ENCODE measurements at regions not wholly inside any gene's neighbourhood (a gene's known extent, or its start where the extent isn't known, plus 50 kb on each side); places are given as distances from the start of the nearest gene placed in this dataset.

GRCh38 chr2:228559774-228560415 is 378.4 kb upstream of the SPHKAP start:
- H4K20me1 ChIP-seq (ENCODE audit: insufficient read depth, low read length) = no peaks in the 10 kb centered on the region
- H2AFZ ChIP-seq (ENCODE audit: low read length) = no peak overlapping the region
- no peaks in the 10 kb centered on the region for H3K36me3 ChIP-seq (ENCODE audit: insufficient read depth, low read length)
- no peak for TF ChIP-seq EZH2 (IDR thresholded peaks at IDR 0.05; ENCODE audit: borderline replicate concordance, low read length)
- TF ChIP-seq, protein P1, sequence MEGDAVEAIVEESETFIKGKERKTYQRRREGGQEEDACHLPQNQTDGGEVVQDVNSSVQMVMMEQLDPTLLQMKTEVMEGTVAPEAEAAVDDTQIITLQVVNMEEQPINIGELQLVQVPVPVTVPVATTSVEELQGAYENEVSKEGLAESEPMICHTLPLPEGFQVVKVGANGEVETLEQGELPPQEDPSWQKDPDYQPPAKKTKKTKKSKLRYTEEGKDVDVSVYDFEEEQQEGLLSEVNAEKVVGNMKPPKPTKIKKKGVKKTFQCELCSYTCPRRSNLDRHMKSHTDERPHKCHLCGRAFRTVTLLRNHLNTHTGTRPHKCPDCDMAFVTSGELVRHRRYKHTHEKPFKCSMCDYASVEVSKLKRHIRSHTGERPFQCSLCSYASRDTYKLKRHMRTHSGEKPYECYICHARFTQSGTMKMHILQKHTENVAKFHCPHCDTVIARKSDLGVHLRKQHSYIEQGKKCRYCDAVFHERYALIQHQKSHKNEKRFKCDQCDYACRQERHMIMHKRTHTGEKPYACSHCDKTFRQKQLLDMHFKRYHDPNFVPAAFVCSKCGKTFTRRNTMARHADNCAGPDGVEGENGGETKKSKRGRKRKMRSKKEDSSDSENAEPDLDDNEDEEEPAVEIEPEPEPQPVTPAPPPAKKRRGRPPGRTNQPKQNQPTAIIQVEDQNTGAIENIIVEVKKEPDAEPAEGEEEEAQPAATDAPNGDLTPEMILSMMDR (IDR thresholded peaks at IDR 0.05; ENCODE audit: low read length) = no peak
- H3K27me3 ChIP-seq (ENCODE audit: insufficient read depth, low read length) = no peaks in the 10 kb centered on the region
- no peaks in the 10 kb centered on the region for H3K79me2 ChIP-seq (ENCODE audit: insufficient read depth, low read length)
- no peaks in the 10 kb centered on the region for H3F3A ChIP-seq (ENCODE audit: insufficient read depth, low read length)
- H3K9me2 ChIP-seq (ENCODE audit: low read depth, low read length) = no peaks in the 10 kb centered on the region
- no peak overlapping the region for H3K4me3 ChIP-seq (ENCODE audit: low read depth, low read length, poor library complexity, severe bottlenecking)
- no peak overlapping the region for H3K9ac ChIP-seq (ENCODE audit: low read length)
- H3K27ac ChIP-seq (ENCODE audit: low read depth, low read length, poor library complexity, severe bottlenecking) = no peak overlapping the region
- H3K4me2 ChIP-seq (ENCODE audit: low read length) = no peak overlapping the region
- no peaks in the 10 kb centered on the region for H3K4me1 ChIP-seq (ENCODE audit: insufficient read depth, low read length, severe bottlenecking)
- H3K9me3 ChIP-seq (ENCODE audit: low read length) = no peaks in the 10 kb centered on the region

GRCh38 chr2:228556717-228557116 is 375.2 kb upstream of the SPHKAP start:
- no peak overlapping the region for H3K9ac ChIP-seq (ENCODE audit: low read length)
- H3K79me2 ChIP-seq (ENCODE audit: insufficient read depth, low read length) = no peaks in the 10 kb centered on the region
- H4K20me1 ChIP-seq (ENCODE audit: insufficient read depth, low read length) = no peaks in the 10 kb centered on the region
- H3K27ac ChIP-seq (ENCODE audit: low read depth, low read length, poor library complexity, severe bottlenecking) = no peak overlapping the region
- TF ChIP-seq, protein P1 (IDR thresholded peaks at IDR 0.05; ENCODE audit: low read length) = no peak
- no peak for TF ChIP-seq EZH2 (IDR thresholded peaks at IDR 0.05; ENCODE audit: borderline replicate concordance, low read length)
- H3K9me3 ChIP-seq (ENCODE audit: low read length) = no peaks in the 10 kb centered on the region
- no peak overlapping the region for H3K4me3 ChIP-seq (ENCODE audit: low read depth, low read length, poor library complexity, severe bottlenecking)
- no peaks in the 10 kb centered on the region for H3F3A ChIP-seq (ENCODE audit: insufficient read depth, low read length)
- H3K36me3 ChIP-seq (ENCODE audit: insufficient read depth, low read length) = no peaks in the 10 kb centered on the region
- no peak overlapping the region for H2AFZ ChIP-seq (ENCODE audit: low read length)
- no peaks in the 10 kb centered on the region for H3K4me1 ChIP-seq (ENCODE audit: insufficient read depth, low read length, severe bottlenecking)
- H3K27me3 ChIP-seq (ENCODE audit: insufficient read depth, low read length) = no peaks in the 10 kb centered on the region
- H3K9me2 ChIP-seq (ENCODE audit: low read depth, low read length) = no peaks in the 10 kb centered on the region
- no peak overlapping the region for H3K4me2 ChIP-seq (ENCODE audit: low read length)

DNA sequence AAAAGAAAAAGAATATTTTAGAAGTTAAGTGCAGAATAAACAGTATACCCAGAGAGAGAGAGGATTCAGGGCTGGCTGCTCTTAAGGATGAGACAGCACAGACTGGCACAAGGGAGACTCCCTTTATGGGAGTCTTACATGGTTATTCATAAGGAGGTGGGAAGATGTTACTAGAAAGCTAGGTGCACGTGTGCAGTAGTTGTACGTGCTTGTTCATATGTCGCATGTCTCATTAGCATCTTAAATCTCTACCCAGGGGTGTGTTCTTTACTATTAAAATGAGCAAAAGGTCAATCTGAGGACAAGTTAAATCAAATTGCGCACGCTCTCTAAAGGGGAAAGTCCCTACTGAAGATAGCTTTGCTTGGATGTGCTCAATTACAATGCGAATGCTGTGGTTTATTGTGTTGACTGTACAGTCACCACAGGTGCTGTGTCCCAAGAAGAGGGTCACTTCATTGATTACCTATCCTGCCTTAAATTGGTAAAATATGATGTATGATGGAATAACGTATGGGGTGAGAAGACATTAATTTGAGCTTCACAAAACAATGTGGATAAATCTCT is 368.0 kb upstream of the SPHKAP start:
- H3K9ac ChIP-seq (ENCODE audit: low read length) = no peak overlapping the region
- no peaks in the 10 kb centered on the region for H3K4me1 ChIP-seq (ENCODE audit: insufficient read depth, low read length, severe bottlenecking)
- no peak overlapping the region for H3K4me2 ChIP-seq (ENCODE audit: low read length)
- H3K9me2 ChIP-seq (ENCODE audit: low read depth, low read length) = no peaks in the 10 kb centered on the region
- H3K27me3 ChIP-seq (ENCODE audit: insufficient read depth, low read length) = no peaks in the 10 kb centered on the region
- no peaks in the 10 kb centered on the region for H3K79me2 ChIP-seq (ENCODE audit: insufficient read depth, low read length)
- TF ChIP-seq, protein P1 (IDR thresholded peaks at IDR 0.05; ENCODE audit: low read length) = no peak
- TF ChIP-seq EZH2 (IDR thresholded peaks at IDR 0.05; ENCODE audit: borderline replicate concordance, low read length) = no peak
- no peaks in the 10 kb centered on the region for H3F3A ChIP-seq (ENCODE audit: insufficient read depth, low read length)
- H3K36me3 ChIP-seq (ENCODE audit: insufficient read depth, low read length) = no peaks in the 10 kb centered on the region
- no peaks in the 10 kb centered on the region for H4K20me1 ChIP-seq (ENCODE audit: insufficient read depth, low read length)
- H3K4me3 ChIP-seq (ENCODE audit: low read depth, low read length, poor library complexity, severe bottlenecking) = no peak overlapping the region
- H2AFZ ChIP-seq (ENCODE audit: low read length) = no peak overlapping the region
- H3K9me3 ChIP-seq (ENCODE audit: low read length) = no peaks in the 10 kb centered on the region
- H3K27ac ChIP-seq (ENCODE audit: low read depth, low read length, poor library complexity, severe bottlenecking) = no peak overlapping the region
